MM.1S (cell line): ENCODE measurements at regions not wholly inside any gene's neighbourhood (a gene's known extent, or its start where the extent isn't known, plus 50 kb on each side); places are given as distances from the start of the nearest gene placed in this dataset.

Experiments used
- DNase-seq: peaks from one replicate; pipeline ENCODE4 v3.0.0-alpha.2; 2015
- H2AFZ ChIP-seq: fragments of 300-600 bp; sonication (generic); 2 replicates; pipeline ENCODE4 v1.6.0; 2016; ENCODE audit warnings: antibody characterized with exemption, low read length
- H3F3A ChIP-seq: fragments of 300-600 bp; sonication (generic); 2 replicates; pipeline ENCODE4 v1.6.1; 2016; ENCODE audit warnings: mild to moderate bottlenecking, antibody characterized with exemption, low read length, moderate library complexity, mixed read lengths; ENCODE audit not compliant: insufficient read depth
- H3K27ac ChIP-seq: fragments of 300-600 bp; sonication (generic); 2 replicates; pipeline ENCODE4 v1.5.1; 2016; ENCODE audit warnings: mild to moderate bottlenecking, low read length
- H3K27me3 ChIP-seq: fragments of 300-600 bp; sonication (generic); replicated peaks from 2 replicates; pipeline ENCODE4 v1.6.0; 2016; ENCODE audit warnings: low read length; ENCODE audit not compliant: insufficient read depth
- H3K36me3 ChIP-seq: fragments of 300-600 bp; sonication (generic); replicated peaks from 2 replicates; pipeline ENCODE4 v1.6.1; 2016; ENCODE audit warnings: mild to moderate bottlenecking, low read length, mixed read lengths; ENCODE audit not compliant: insufficient read depth
- H3K4me1 ChIP-seq: fragments of 300-600 bp; sonication (generic); 2 replicates; pipeline ENCODE4 v1.6.1; 2016; ENCODE audit warnings: low read length, mixed read lengths
- H3K4me2 ChIP-seq: fragments of 300-600 bp; sonication (generic); 2 replicates; pipeline ENCODE4 v1.6.0; 2016; ENCODE audit warnings: low read depth, low read length
- H3K4me3 ChIP-seq: fragments of 300-600 bp; sonication (generic); 2 replicates; pipeline ENCODE4 v1.5.1; 2016; ENCODE audit warnings: low read length, mixed read lengths
- H3K79me2 ChIP-seq: fragments of 300-600 bp; sonication (generic); 2 replicates; pipeline ENCODE4 v1.6.1; 2016; ENCODE audit warnings: mixed run types, low read length, mixed read lengths
- H3K9ac ChIP-seq: fragments of 300-600 bp; sonication (generic); 2 replicates; pipeline ENCODE4 v1.6.1; 2016; ENCODE audit warnings: low read length, mixed read lengths
- H3K9me2 ChIP-seq: fragments of 300-600 bp; sonication (generic); replicated peaks from 2 replicates; pipeline ENCODE4 v1.6.1; 2016; ENCODE audit warnings: mild to moderate bottlenecking, low read length, mixed read lengths; ENCODE audit not compliant: insufficient read depth
- H3K9me3 ChIP-seq: fragments of 300-600 bp; sonication (generic); replicated peaks from 2 replicates; pipeline ENCODE4 v1.6.1; 2016; ENCODE audit warnings: mild to moderate bottlenecking, low read length, mixed read lengths; ENCODE audit not compliant: insufficient read depth
- H4K20me1 ChIP-seq: fragments of 300-600 bp; sonication (generic); 2 replicates; pipeline ENCODE4 v1.6.1; 2016; ENCODE audit warnings: mild to moderate bottlenecking, low read length, moderate library complexity, mixed read lengths; ENCODE audit not compliant: insufficient read depth
- CTCF ChIP-seq: fragments of 300-600 bp; sonication (generic); IDR thresholded peaks from 2 replicates; pipeline ENCODE4 v1.5.1; 2016; ENCODE audit warnings: antibody characterized with exemption, low read length, mixed read lengths
- EZH2 ChIP-seq: fragments of 300-600 bp; sonication (generic); optimal IDR thresholded peaks from 2 replicates; pipeline ENCODE3; 2017; ENCODE audit warnings: low read depth, mild to moderate bottlenecking, antibody characterized with exemption, low read length, mixed read lengths
- EZH2phosphoT487 ChIP-seq: fragments of 300-600 bp; sonication (generic); IDR thresholded peaks from 2 replicates; pipeline ENCODE4 v1.6.1; 2018; ENCODE audit warnings: antibody characterized with exemption, low read length

- no peak overlapping the region for H3K27ac ChIP-seq
- no peak overlapping the region for H3K4me2 ChIP-seq
- no peak for DNase-seq
- H3K36me3 ChIP-seq: no peaks in the 10 kb centered on the region
- 0 out of 2 replicates have a peak, but pooled peaks cover 7% of the 10 kb centered on the region for H3K4me1 ChIP-seq
- H3F3A ChIP-seq: no peaks in the 10 kb centered on the region
- H3K9me3 ChIP-seq: no peaks in the 10 kb centered on the region
- no peaks in the 10 kb centered on the region for H3K9me2 ChIP-seq
- H3K9ac ChIP-seq: no peak overlapping the region
- TF ChIP-seq EZH2phosphoT487 (no peak), EZH2 (no peak), CTCF (no peak)
- no peaks in the 10 kb centered on the region for H3K79me2 ChIP-seq
- no peak overlapping the region for H3K4me3 ChIP-seq
- no peaks in the 10 kb centered on the region for H3K27me3 ChIP-seq
- no peaks in the 10 kb centered on the region for H4K20me1 ChIP-seq
- no peak overlapping the region for H2AFZ ChIP-seq
Measured at GRCh38 chr11:92845390-92845789, 124.1 kb upstream of the MTNR1B start.

GRCh38 chr11:92845805-92846204, 123.6 kb upstream of the MTNR1B start:
- Histone ChIP-seq H4K20me1 (no peaks in the 10 kb centered on the region), H2AFZ (no peak overlapping the region)

GRCh38 chr11:92846491-92847125, 122.8 kb upstream of the MTNR1B start:
- Histone ChIP-seq H2AFZ (no peak overlapping the region), H3K27ac (no peak overlapping the region), H3K9ac (no peak overlapping the region), H3F3A (no peaks in the 10 kb centered on the region), H3K27me3 (no peaks in the 10 kb centered on the region), H4K20me1 (no peaks in the 10 kb centered on the region), H3K79me2 (no peaks in the 10 kb centered on the region), H3K9me3 (no peaks in the 10 kb centered on the region), H3K4me2 (no peak overlapping the region), H3K36me3 (no peaks in the 10 kb centered on the region), H3K4me3 (no peak overlapping the region), H3K4me1 (0 out of 2 replicates have a peak, but pooled peaks cover 8% of the 10 kb centered on the region), H3K9me2 (no peaks in the 10 kb centered on the region)
- TF ChIP-seq CTCF (no peak), EZH2phosphoT487 (no peak), EZH2 (no peak)
- DNase-seq: no peak

More at GRCh38 chr11:92845805-92846204, 123.6 kb upstream of the MTNR1B start:
- Histone ChIP-seq H3K27me3 (no peaks in the 10 kb centered on the region), H3K9ac (no peak overlapping the region), H3K9me2 (no peaks in the 10 kb centered on the region), H3K9me3 (no peaks in the 10 kb centered on the region), H3K4me2 (no peak overlapping the region), H3K79me2 (no peaks in the 10 kb centered on the region), H3K4me1 (0 out of 2 replicates have a peak, but pooled peaks cover 8% of the 10 kb centered on the region), H3K4me3 (no peak overlapping the region), H3K27ac (no peak overlapping the region), H3F3A (no peaks in the 10 kb centered on the region), H3K36me3 (no peaks in the 10 kb centered on the region)
- no peak for DNase-seq
- TF ChIP-seq CTCF (no peak), EZH2 (no peak), EZH2phosphoT487 (no peak)
